ENCODE measurements at regions not wholly inside any gene's neighbourhood (a gene's known extent, or its start where the extent isn't known, plus 50 kb on each side); places are given as distances from the start of the nearest gene placed in this dataset.
A peak's percentile ranks its signal among the peaks of the same experiment; 100 is the strongest.

GRCh38 chrX:65926095-65927019 is 113.5 kb downstream of the VSIG4 start:
- peaks cover 7% of the 10 kb centered on the region for H3K4me1 ChIP-seq (ENCODE audit: insufficient read depth, low read length, poor library complexity, severe bottlenecking)
- DNase-seq (ENCODE audit: low spot score): peak; percentile 17
- peak overlapping the region; percentile 29; the same call in 1 of the 2 replicates for H3K4me2 ChIP-seq (ENCODE audit: low read length)
- H3K79me2 ChIP-seq (ENCODE audit: insufficient read depth, low read depth, low read length): no peaks in the 10 kb centered on the region
- no peaks in the 10 kb centered on the region for H3K9me2 ChIP-seq (ENCODE audit: insufficient read depth, low read length)
- CTCF ChIA-PET (ENCODE audit: unreplicated experiment): no interaction called here
- TF ChIP-seq EZH2phosphoT487 (IDR thresholded peaks at IDR 0.05; ENCODE audit: borderline replicate concordance, low read depth, low read length): no peak
- no peak for TF ChIP-seq CTCF (conservative IDR thresholded peaks at IDR 0.05; ENCODE audit: low read length)
- peak overlapping the region; percentile 16 for H3K4me3 ChIP-seq (ENCODE audit: low read depth, low read length, poor library complexity, severe bottlenecking)
- H4K20me1 ChIP-seq (ENCODE audit: insufficient read depth, low read length): no peaks in the 10 kb centered on the region
- no TSS peak for BruUV-seq (replicated peaks)
- intact Hi-C loops (cut with micrococcal nuclease; ENCODE audit: unreplicated experiment): no loop called here
- H2AFZ ChIP-seq (ENCODE audit: low read length): peak overlapping the region; percentile 55
- H3K27ac ChIP-seq (ENCODE audit: low read depth, low read length, poor library complexity, severe bottlenecking): no peak overlapping the region
- POLR2A ChIA-PET: no interaction called here
- no peaks in the 10 kb centered on the region for H3K36me3 ChIP-seq (ENCODE audit: insufficient read depth, low read length)
- H3K9me3 ChIP-seq (ENCODE audit: low read length): no peaks in the 10 kb centered on the region

GRCh38 chrX:65925592-65925991 is 114.3 kb downstream of the VSIG4 start:
- Histone ChIP-seq H3K79me2 (ENCODE audit: insufficient read depth, low read depth, low read length) (no peaks in the 10 kb centered on the region), H2AFZ (ENCODE audit: low read length) (no peak overlapping the region; the same call in 1 of the 2 replicates), H3K4me1 (ENCODE audit: insufficient read depth, low read length, poor library complexity, severe bottlenecking) (peaks cover 7% of the 10 kb centered on the region), H3K9me3 (ENCODE audit: low read length) (no peaks in the 10 kb centered on the region), H3K36me3 (ENCODE audit: insufficient read depth, low read length) (no peaks in the 10 kb centered on the region), H3K4me2 (ENCODE audit: low read length) (no peak overlapping the region), H3K4me3 (ENCODE audit: low read depth, low read length, poor library complexity, severe bottlenecking) (no peak overlapping the region), H3K9me2 (ENCODE audit: insufficient read depth, low read length) (no peaks in the 10 kb centered on the region), H4K20me1 (ENCODE audit: insufficient read depth, low read length) (no peaks in the 10 kb centered on the region), H3K27ac (ENCODE audit: low read depth, low read length, poor library complexity, severe bottlenecking) (no peak overlapping the region)
- no peak for TF ChIP-seq EZH2phosphoT487 (IDR thresholded peaks at IDR 0.05; ENCODE audit: borderline replicate concordance, low read depth, low read length)
- no peak for TF ChIP-seq CTCF (conservative IDR thresholded peaks at IDR 0.05; ENCODE audit: low read length)
- CTCF ChIA-PET (ENCODE audit: unreplicated experiment): no interaction called here
- POLR2A ChIA-PET: no interaction called here
- DNase-seq (ENCODE audit: low spot score): no peak
- no TSS peak for BruUV-seq (replicated peaks)
- intact Hi-C loops (cut with micrococcal nuclease; ENCODE audit: unreplicated experiment): no loop called here

DNA sequence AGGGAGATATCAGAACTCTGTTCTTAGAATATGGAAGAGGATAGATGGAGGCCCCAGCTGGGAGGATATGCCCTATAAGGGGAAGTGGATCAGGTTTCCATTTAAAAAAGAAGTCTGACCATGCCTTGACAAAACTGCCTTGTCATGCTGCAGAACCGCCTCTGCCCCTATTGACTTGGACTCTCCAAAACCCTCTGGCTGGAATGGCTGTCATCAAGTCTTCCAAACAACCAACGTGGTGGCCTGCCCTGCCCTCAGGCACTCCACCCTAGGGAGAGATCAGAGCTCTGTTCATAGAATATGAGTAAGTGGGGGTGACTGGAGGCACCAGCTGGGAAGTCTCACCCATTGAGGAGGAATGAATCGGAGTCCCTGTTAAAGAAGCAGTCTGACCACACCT is 114.9 kb downstream of the VSIG4 start:
- intact Hi-C loops (cut with micrococcal nuclease; ENCODE audit: unreplicated experiment): no loop called here
- POLR2A ChIA-PET: interaction anchor here (0.6 kb wide), 1 partner anchor 155 kb away, joined by 3 read pairs; no protein-coding TSS in a partner anchor
- H3K4me1 ChIP-seq (ENCODE audit: insufficient read depth, low read length, poor library complexity, severe bottlenecking): peaks cover 7% of the 10 kb centered on the region
- H3K36me3 ChIP-seq (ENCODE audit: insufficient read depth, low read length): no peaks in the 10 kb centered on the region
- H3K9me3 ChIP-seq (ENCODE audit: low read length): no peaks in the 10 kb centered on the region
- no peak overlapping the region for H3K4me2 ChIP-seq (ENCODE audit: low read length)
- no peaks in the 10 kb centered on the region for H3K9me2 ChIP-seq (ENCODE audit: insufficient read depth, low read length)
- H3K27ac ChIP-seq (ENCODE audit: low read depth, low read length, poor library complexity, severe bottlenecking): no peak overlapping the region
- TF ChIP-seq CTCF (conservative IDR thresholded peaks at IDR 0.05; ENCODE audit: low read length) (no peak), EZH2phosphoT487 (IDR thresholded peaks at IDR 0.05; ENCODE audit: borderline replicate concordance, low read depth, low read length) (no peak)
- CTCF ChIA-PET (ENCODE audit: unreplicated experiment): no interaction called here
- H2AFZ ChIP-seq (ENCODE audit: low read length): no peak overlapping the region
- no TSS peak for BruUV-seq (replicated peaks)
- H3K4me3 ChIP-seq (ENCODE audit: low read depth, low read length, poor library complexity, severe bottlenecking): no peak overlapping the region
- H4K20me1 ChIP-seq (ENCODE audit: insufficient read depth, low read length): no peaks in the 10 kb centered on the region
- H3K79me2 ChIP-seq (ENCODE audit: insufficient read depth, low read depth, low read length): no peaks in the 10 kb centered on the region
- no peak for DNase-seq (ENCODE audit: low spot score)

All from OCI-LY7 (cell line).